ENCODE measurements at regions not wholly inside any gene's neighbourhood (a gene's known extent, or its start where the extent isn't known, plus 50 kb on each side); places are given as distances from the start of the nearest gene placed in this dataset.

DNA sequence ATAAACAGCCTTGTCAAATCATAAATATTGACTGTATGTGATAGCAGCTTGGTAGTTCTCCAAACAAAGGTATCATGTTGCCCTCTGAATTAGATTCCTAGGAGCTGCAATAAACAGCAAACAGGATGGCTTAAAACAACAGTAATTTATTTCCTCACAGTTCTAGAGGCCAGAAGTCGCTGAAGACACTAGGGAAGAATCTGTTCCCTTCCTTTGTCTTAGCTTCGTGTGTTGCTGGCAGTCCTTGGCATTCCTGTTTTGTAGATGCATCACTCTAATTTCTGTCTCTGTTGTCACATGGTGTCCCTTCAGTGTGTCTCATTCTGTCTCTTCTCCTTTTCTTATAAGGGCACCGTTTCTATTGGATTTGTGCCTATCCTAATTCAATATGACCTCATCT, 679.3 kb downstream of the OTOL1 start:
- H3K4me3 ChIP-seq (ENCODE audit: low read depth, low read length) = no peak overlapping the region
- TF ChIP-seq, protein P1, sequence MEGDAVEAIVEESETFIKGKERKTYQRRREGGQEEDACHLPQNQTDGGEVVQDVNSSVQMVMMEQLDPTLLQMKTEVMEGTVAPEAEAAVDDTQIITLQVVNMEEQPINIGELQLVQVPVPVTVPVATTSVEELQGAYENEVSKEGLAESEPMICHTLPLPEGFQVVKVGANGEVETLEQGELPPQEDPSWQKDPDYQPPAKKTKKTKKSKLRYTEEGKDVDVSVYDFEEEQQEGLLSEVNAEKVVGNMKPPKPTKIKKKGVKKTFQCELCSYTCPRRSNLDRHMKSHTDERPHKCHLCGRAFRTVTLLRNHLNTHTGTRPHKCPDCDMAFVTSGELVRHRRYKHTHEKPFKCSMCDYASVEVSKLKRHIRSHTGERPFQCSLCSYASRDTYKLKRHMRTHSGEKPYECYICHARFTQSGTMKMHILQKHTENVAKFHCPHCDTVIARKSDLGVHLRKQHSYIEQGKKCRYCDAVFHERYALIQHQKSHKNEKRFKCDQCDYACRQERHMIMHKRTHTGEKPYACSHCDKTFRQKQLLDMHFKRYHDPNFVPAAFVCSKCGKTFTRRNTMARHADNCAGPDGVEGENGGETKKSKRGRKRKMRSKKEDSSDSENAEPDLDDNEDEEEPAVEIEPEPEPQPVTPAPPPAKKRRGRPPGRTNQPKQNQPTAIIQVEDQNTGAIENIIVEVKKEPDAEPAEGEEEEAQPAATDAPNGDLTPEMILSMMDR (IDR thresholded peaks at IDR 0.05; ENCODE audit: insufficient read depth, low read length) = no peak
- DNase-seq (ENCODE audit: low read depth) = no peak

DNA sequence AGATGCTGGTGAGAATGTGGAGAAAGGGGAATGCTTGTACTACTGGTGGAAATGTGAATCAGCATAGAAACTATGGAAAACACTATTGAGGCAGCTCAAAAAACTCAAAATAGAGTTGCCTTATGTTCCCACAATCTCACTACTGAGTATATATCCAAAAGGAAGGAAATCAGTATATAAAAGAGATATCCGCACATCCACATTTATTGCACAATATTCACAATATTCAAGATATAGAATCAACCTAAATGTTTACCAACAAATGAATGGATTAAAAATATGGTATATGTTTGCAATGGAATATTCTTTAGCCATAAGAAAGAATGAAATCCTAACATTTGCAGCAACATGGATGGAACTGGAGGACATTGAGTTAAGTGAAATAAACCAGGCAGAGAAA, 686.8 kb downstream of the OTOL1 start:
- no peak overlapping the region for H3K4me3 ChIP-seq (ENCODE audit: low read depth, low read length)
- TF ChIP-seq, protein P1 (IDR thresholded peaks at IDR 0.05; ENCODE audit: insufficient read depth, low read length) = no peak
- no peak for DNase-seq (ENCODE audit: low read depth)

DNA sequence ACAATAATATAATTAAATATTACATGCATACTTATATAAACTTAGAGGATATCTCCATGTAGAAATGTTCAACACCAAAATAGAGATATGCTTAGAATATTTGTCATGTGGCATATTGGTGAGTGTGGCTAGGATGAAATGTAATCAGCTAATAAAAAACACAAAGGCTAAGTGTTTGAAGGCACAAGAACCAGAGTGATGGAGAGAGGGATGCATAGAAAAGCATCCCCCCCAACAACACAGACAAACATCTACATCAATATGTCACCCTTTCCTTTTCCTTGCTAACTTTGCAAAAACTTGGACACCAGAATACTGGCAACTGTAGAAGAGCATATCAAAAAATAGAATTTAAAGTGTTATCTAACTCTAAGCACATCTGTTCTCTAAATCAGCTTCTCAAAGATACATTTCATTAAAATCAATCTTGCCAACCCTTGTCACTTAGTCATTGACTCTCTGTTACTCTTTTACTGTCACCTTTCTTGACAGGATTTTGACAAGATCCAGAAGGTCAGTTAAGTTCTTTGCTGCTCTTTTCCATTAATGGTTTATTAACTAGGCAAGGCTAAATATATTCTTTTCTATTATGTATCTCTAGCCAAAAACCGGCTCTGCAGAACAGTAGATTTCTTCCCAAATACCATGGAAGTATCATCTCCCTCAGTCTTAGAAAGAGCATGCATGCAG, 695.9 kb downstream of the OTOL1 start:
- TF ChIP-seq, protein P1 (IDR thresholded peaks at IDR 0.05; ENCODE audit: insufficient read depth, low read length) = no peak
- no peak overlapping the region for H3K4me3 ChIP-seq (ENCODE audit: low read depth, low read length)
- DNase-seq (ENCODE audit: low read depth) = no peak

DNA sequence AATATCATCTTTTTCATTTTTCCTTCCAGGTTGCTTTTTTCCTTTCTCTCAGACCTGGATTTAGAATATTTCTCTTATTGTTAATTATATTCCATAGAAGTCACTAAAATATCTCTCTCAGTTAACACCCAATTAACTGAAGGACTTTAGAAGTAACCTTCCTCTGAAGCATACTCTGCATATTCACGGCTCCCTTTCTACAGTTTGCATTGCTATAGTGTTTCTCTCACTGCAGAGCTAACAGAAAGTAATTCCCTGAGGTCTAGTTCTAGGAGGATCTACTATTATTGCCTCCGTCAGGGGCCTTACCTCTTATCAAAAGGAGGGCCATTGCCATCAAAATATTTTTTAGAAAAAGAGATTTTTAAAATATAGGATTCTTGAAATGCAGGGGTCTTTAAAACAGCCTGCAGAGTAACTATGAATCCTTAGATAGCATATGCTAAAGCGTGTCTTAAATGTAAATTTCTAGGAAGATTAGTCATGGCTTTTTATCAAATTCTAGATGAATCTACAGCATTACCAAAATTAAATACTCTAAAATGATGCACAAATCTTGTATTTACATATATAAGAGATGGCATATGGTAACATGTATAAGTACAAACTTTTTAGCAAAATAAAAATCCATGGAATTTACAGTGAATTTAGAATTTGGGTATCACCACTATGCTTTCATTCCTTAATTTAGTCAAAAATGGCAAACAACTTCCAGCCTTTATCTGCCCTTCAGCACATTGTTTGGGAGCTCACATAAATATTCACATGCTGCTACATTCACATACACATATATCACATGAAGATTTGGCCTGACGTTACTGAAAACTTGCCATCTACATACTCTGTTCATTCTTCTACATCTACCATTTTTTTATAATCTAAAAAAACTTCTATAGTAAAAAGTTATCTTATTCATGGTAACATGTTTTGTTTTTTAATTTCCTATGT, 696.8 kb downstream of the OTOL1 start:
- no peak for DNase-seq (ENCODE audit: low read depth)
- TF ChIP-seq, protein P1 (IDR thresholded peaks at IDR 0.05; ENCODE audit: insufficient read depth, low read length) = no peak
- H3K4me3 ChIP-seq (ENCODE audit: low read depth, low read length) = no peak overlapping the region

DNA sequence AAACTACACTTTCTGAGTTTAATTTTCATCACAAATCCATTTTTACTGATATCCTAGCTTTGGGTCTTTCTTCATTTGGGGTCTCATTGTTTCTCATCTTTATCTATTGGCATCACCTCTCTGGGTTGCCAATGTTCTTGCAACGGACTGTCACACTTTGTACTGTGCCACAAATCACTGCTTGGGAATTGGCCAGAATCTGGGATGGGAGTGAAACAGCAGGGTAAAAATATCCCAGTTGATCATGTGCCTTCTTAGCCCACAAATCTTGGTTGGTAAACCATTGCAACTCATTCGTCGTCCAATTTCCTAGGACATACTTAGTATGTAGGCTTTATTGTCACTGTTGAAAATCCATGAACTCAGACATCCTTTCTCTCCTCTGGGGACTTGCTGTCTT, 698.5 kb downstream of the OTOL1 start:
- DNase-seq (ENCODE audit: low read depth) = no peak
- no peak overlapping the region for H3K4me3 ChIP-seq (ENCODE audit: low read depth, low read length)
- TF ChIP-seq, protein P1 (IDR thresholded peaks at IDR 0.05; ENCODE audit: insufficient read depth, low read length) = no peak

DNA sequence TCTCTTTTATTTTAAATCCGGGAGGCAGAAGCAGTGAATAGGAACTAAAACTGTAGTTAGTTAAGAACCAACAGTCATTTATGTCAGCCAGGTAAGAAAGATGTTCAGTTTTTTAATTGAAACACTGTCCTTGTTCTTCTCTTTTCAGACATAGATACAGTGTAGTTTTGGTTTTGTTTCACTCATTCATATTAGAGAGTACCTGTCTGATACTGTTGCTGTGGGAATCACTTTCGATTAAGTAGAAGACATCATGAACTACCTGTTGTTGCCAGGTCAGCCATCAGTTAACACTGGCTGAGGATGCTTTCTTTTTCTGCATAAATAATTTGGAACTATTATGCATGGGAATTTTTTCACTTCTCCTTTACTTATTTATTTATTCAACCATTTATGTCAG, 700.4 kb downstream of the OTOL1 start:
- no peak for DNase-seq (ENCODE audit: low read depth)
- H3K4me3 ChIP-seq (ENCODE audit: low read depth, low read length) = no peak overlapping the region
- TF ChIP-seq, protein P1 (IDR thresholded peaks at IDR 0.05; ENCODE audit: insufficient read depth, low read length) = no peak

Data from fibroblast of the aortic adventitia (primary cell).